Lower leg skin (tissue), 4 donors: ENCODE measurements at regions not wholly inside any gene's neighbourhood (a gene's known extent, or its start where the extent isn't known, plus 50 kb on each side); places are given as distances from the start of the nearest gene placed in this dataset.

Source experiments
- DNase-seq, 2 donors: peaks; one replicate each; pipeline ENCODE4 v3.0.0-alpha.2; 2019; ENCODE audit warnings: low spot score in 2 of 2
- H3K4me3 ChIP-seq: fragments of 200-600 bp; sonication (generic); 2 replicates; pipeline ENCODE4 v1.5.1; 2017; ENCODE audit warnings: mild to moderate bottlenecking, low read depth; ENCODE audit not compliant: poor library complexity, severe bottlenecking
- POLR2A ChIP-seq, 2 donors: fragments of 450-650 bp; IDR thresholded peaks; one replicate each; pipeline ENCODE4 v1.6.1; 2016 to 2017; ENCODE audit warnings: antibody characterized with exemption in 2 of 2, mild to moderate bottlenecking in 1 of 2, moderate library complexity in 1 of 2
- WGBS, 2 donors: methylation state at CpG; one replicate each; pipeline ENCODE4 v1.1.5; 2018; 5-methylcytosine and 5-hydroxymethylcytosine counted together
- intact Hi-C: fragments of 100-400 bp; cut with DNase I; formaldehyde crosslinking; loops from one replicate; pipeline ENCODE4 v1.15.0; 2023; ENCODE audit warnings: low total_unique reads
- TF ChIP-seq, protein P1 (sequence below), 3 donors: fragments of 450-650 bp; IDR thresholded peaks; one replicate each; pipeline ENCODE4 v1.5.1; 2016; ENCODE audit warnings: antibody characterized with exemption in 3 of 3, mild to moderate bottlenecking in 3 of 3, moderate library complexity in 2 of 3

- DNase-seq = no peak
- no peak overlapping the region for H3K4me3 ChIP-seq
- WGBS, 2 donors = 57 to 67% methylated on average over 8 of the region's 8 CpGs
- intact Hi-C loops = no loop called here
- TF ChIP-seq POLR2A (IDR thresholded peaks at IDR 0.05) = no peak
- TF ChIP-seq, protein P1, sequence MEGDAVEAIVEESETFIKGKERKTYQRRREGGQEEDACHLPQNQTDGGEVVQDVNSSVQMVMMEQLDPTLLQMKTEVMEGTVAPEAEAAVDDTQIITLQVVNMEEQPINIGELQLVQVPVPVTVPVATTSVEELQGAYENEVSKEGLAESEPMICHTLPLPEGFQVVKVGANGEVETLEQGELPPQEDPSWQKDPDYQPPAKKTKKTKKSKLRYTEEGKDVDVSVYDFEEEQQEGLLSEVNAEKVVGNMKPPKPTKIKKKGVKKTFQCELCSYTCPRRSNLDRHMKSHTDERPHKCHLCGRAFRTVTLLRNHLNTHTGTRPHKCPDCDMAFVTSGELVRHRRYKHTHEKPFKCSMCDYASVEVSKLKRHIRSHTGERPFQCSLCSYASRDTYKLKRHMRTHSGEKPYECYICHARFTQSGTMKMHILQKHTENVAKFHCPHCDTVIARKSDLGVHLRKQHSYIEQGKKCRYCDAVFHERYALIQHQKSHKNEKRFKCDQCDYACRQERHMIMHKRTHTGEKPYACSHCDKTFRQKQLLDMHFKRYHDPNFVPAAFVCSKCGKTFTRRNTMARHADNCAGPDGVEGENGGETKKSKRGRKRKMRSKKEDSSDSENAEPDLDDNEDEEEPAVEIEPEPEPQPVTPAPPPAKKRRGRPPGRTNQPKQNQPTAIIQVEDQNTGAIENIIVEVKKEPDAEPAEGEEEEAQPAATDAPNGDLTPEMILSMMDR (IDR thresholded peaks at IDR 0.05) = no peak
These were observed 1475.8 kb upstream of the TMEM132C start for GRCh38 chr12:126791122-126791521.

- WGBS, 2 donors = 82 to 85% methylated on average over 6 of the region's 6 CpGs
- DNase-seq = no peak
- no peak overlapping the region for H3K4me3 ChIP-seq
- intact Hi-C loops = no loop called here
- TF ChIP-seq POLR2A (IDR thresholded peaks at IDR 0.05) = no peak
- TF ChIP-seq, protein P1 (IDR thresholded peaks at IDR 0.05) = no peak
These were observed 1474.6 kb upstream of the TMEM132C start for GRCh38 chr12:126792411-126792810.

- no peak for TF ChIP-seq POLR2A (IDR thresholded peaks at IDR 0.05)
- TF ChIP-seq, protein P1 (IDR thresholded peaks at IDR 0.05) = no peak
- intact Hi-C loops = no loop called here
- no peak for DNase-seq
- WGBS, 2 donors = 82 to 83% methylated on average over 5 of the region's 5 CpGs
- H3K4me3 ChIP-seq = no peak overlapping the region
These were observed 1469.4 kb upstream of the TMEM132C start for GRCh38 chr12:126797525-126797924.

GRCh38 chr12:126798449-126798848 is 1468.5 kb upstream of the TMEM132C start:
- DNase-seq = no peak
- WGBS, 2 donors = 82 to 84% methylated on average over 5 of the region's 5 CpGs
- intact Hi-C loops = no loop called here
- no peak overlapping the region for H3K4me3 ChIP-seq
- TF ChIP-seq POLR2A (IDR thresholded peaks at IDR 0.05) = no peak
- TF ChIP-seq, protein P1 (IDR thresholded peaks at IDR 0.05) = no peak

DNA sequence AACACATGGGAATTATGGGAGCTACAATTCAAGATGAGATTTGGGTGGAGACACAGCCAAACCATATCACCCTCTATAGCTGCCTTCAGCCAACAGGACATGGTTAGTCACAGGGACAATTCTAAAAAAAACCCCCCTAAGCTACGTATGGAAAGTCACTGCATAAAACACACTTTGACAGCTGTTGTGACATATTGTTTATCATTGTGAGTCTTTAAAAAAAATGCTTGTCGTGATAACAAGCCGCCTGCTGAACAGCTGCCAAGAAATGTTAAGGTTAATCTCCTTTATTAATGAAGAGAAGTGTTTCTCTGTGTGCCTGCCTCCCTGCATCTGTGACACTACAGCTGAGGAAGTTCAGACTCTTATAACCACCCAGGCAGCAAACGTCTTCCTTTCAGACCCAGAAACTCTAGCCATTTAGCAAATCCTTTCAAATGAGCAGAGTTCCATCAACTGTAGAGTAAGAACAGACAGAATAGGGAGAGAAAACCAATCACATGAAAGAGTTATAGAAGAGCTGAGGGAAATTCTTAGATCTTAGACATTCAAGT is 1459.6 kb upstream of the TMEM132C start:
- WGBS, 2 donors = 51 to 52% methylated on average over 4 of the region's 4 CpGs
- TF ChIP-seq, protein P1 (IDR thresholded peaks at IDR 0.05) = no peak
- no peak for TF ChIP-seq POLR2A (IDR thresholded peaks at IDR 0.05)
- intact Hi-C loops = no loop called here
- H3K4me3 ChIP-seq = no peak overlapping the region
- no peak for DNase-seq

GRCh38 chr12:126811391-126811790 is 1455.6 kb upstream of the TMEM132C start:
- intact Hi-C loops = no loop called here
- DNase-seq = no peak
- no peak overlapping the region for H3K4me3 ChIP-seq
- 21 to 29% methylated on average over 3 of the region's 3 CpGs for WGBS, 2 donors
- TF ChIP-seq POLR2A (IDR thresholded peaks at IDR 0.05) = no peak
- TF ChIP-seq, protein P1 (IDR thresholded peaks at IDR 0.05) = no peak
